ENCODE measurements at regions not wholly inside any gene's neighbourhood (a gene's known extent, or its start where the extent isn't known, plus 50 kb on each side); places are given as distances from the start of the nearest gene placed in this dataset.
"Not testable (repeated sequence)": the region's sequence is repeated elsewhere in the genome, so short reads cannot be mapped to it uniquely, and the experiment has no call there.

DNA sequence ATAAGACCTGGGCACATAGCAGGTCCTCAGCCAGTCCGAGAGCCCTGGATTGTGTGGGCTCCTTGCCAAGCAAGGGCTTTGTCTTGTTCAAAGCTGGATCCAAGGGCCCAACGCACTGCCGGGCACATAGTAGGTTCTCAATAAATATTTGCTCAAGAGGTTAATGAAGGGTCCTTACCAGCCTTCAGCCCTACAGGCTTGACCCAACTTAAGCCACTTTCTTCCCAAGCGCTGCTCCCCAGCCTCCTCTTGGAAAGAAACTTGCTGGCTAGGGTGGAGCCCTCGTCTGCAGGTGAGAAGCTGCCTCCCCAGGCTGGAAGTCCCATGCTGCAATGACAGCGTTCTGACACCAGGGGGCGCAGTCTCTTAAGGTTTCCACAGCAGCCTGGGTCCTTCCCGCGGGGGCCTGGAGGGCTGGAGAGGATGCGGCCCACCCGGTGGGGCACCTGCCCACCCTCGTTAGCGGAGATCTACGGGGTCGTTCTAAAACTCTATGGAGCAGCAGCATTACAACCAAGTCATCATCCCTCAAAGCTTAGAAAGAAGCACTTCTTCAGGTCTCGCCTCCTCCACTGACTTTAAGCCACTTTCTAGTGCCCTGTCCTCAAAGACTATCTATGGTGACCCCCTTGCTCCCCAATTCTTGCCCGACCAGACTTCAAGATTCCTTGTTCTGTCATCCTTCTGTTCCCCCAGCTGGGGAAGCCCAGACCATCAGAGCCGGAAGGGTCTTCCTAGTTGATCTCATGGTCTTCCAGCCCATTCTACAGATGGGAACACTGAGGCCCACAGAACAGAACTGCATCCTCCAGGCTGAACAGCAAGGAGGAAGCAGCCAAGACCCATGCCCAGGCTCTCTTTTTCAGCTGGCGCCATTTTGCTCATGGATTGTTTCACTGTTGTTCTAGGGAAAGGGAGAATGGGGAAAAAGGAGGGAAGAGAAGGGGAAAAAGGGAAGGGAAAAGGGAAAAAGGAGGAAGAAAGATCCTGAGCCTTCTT lies 115.4 kb downstream of the LHX2 start:
- DNase-seq, result peak; percentile 82

DNA sequence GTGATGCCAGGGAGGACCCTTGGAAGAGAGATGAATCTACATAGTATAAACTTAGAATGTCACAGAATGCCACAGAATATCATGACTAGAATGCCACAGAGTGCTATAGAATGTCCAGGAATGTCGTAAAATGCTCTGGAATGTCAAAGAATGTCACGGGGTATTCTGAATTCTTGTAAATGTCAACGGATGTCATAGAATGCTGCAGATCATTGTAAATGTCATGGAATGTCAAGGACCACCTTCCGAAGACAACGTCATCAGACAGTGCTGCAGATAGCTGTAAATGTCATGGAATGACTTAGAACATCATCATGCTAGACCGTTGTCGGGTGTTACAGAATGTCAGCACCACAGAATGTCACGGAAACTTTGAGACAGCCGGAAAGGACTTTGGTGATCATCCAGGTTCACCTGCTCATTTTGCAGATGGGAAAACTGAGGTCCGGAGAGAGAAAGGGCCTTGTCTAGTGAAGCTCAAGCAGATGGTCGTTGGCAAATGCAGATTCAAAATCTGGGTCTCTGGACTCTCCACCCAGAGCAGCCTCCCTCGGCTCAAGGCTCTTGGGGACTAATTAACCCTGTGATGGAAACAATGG lies 117.1 kb downstream of the LHX2 start:
- DNase-seq, result no peak

- DNase-seq, result no peak
Measured at GRCh38 chr9:124130277-124131075, 118.9 kb downstream of the LHX2 start.

GRCh38 chr9:124131518-124131917 lies 120.0 kb downstream of the LHX2 start:
- DNase-seq, result not testable (repeated sequence)

- no peak for DNase-seq
Measured at GRCh38 chr9:124132671-124133147, 121.1 kb downstream of the LHX2 start.

DNA sequence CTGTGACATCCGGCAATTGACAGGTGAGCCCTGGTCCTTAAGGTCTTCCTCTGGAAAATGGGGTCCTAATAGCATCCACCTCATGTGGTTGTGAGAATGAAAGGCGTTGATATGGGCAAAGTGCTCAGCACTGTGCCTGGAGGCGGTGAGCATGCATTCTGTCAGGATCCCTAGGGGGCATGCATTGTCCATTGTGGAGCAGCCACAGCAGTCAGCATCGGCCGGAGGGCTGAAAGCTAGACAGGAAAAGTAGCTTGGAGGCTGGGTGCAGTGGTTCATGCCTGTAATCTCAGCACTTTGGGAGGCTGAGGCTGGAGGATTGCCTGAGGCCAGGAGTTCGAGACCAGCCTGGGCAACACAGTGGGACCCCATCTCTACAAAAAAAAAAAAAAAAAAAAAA lies 122.2 kb downstream of the LHX2 start:
- DNase-seq, result peak; percentile 14

- no peak for DNase-seq
Measured at GRCh38 chr9:124134526-124134925, 123.0 kb downstream of the LHX2 start.

- DNase-seq, result no peak
Measured at GRCh38 chr9:124135813-124136365, 121.9 kb upstream of the NEK6 start.

- no peak for DNase-seq
Measured at GRCh38 chr9:124137009-124137943, 120.5 kb upstream of the NEK6 start.

DNA sequence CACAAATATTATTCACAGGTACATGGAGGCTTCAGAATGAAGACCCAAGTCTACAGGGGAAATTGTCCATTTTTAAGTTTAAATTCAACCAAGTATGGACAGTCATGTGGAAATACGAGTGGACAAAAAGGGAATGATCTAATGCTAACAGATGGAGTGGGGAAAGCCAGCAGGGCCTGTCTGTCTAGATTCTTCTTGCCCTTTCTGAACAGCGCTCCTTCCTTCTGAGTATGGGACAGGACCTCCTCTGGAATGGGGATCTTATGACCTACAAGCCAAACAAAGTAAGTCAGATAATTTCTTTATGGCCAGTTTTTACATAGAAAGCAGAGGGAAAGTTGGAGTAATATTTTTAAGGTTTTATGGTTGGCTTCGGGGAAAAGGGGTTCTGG lies 119.8 kb upstream of the NEK6 start:
- DNase-seq, result no peak

- no peak for DNase-seq
Measured at GRCh38 chr9:124139001-124139400, 118.7 kb upstream of the NEK6 start.

DNA sequence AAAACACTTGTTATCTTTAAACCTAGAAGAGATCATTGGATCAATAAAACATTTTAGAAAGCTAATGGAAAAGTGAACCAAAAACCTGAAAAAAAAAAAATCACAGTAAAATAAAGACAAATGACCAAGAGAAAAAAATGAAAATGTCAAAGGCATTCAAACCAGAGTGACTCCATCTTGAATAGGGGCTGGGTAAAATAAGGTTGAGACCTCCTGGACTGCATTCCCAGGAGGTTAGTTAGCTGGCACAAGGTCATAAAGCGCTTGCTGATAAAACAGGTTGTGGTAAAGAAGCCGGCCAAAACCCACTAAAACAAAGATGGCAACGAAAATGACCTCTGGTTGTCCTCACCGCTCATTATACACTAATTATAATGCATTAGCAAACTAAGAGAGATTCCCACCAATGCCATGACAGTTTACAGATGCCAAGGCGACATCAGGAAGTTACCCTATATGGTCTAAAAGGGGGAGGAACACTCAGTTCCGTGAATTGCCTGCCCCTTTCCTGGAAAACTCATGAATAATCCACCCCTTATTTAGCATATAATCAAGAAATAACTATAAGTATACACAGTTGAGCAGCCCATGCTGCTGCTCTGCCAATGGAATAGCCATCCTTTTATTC lies 116.7 kb upstream of the NEK6 start:
- DNase-seq, result no peak

GRCh38 chr9:124144561-124145123 lies 113.1 kb upstream of the NEK6 start:
- DNase-seq, result not testable (repeated sequence)

DNA sequence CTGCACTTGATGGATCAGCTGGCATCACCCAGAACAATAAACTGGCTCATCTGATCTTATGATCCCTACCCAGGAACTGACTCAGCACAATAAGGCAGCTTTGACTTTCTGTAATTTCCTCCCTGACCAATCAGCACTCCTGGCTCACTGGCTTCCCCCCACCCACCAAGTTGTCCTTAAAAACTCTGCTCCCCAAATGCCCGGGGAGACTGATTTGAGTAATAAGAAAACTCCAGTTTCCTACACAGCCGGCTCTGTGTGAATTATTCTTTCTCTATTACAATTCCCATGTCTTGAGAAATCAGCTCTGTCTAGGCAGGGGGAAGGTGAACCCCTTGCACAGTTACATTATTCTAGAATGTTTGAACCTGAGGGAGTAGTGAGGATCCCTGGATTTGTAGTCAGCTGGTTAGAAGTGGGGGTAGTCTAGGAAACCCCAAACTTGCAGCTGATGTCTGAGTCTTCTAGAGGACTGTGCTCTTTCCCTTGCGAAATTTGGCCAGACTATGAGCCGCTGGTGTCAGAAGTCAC lies 111.7 kb upstream of the NEK6 start:
- DNase-seq, result peak; percentile 29

DNA sequence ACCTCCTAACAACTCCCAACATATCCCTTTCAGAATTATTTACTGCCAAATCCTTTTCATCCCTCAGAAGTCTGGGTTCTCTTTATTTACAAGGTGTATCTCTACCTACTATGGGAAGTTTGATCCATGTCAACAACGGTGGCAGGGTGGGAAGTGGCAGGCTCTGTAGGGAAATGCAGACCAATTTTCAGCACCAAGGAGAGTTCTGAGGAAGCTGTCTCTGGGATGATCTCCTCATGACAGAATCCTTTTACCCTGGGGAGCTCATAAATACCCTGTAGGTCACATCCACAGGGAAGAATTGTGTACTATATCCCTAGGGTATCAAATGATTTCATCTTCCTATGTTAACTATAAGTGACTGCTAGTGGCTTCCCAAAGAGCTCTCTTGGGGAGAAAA lies 107.8 kb upstream of the NEK6 start:
- DNase-seq, result no peak

DNA sequence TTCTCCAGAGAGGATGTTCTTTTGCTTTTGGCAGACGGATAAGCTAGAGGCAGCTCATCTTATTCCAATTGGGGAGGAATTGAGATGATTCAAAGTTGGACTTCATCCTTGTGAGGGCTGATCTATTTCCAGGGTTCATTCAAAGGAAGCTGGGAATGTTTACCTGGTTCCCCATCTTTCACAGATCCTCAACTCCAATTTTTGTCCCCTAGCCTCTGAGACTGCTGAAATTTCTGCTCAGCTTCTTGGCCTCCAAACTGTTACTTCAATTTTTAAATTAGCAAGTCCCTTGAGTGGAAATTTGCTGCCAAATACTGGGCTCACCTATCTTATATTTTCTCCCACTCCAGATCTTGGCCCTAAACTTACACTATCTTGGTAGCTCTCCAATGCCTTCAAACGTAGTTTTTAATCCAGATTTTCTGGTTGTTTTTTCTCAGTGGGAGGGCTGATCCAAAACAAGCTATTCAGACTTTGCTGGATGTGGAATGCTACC lies 93.9 kb upstream of the NEK6 start:
- no peak for DNase-seq

DNA sequence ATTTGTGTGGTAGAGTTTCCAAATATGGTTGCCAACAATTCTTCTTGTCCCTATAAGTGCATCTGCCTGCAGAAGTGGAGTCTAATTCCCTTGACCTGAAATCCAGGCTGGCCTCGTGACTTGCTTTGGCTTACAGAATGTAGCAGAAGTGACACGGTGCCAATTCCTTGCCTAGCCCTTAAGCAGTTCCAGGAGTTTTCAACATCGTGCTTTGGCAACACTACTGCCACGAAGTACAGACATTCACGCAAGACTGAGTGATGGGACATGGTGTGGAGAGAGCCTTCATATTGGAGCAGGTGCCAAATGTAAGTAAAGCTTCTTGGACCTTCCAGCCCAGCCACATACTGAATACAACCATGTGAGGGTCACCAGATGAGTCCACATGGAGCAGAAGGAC lies 92.9 kb upstream of the NEK6 start:
- DNase-seq, result no peak

- DNase-seq, result no peak
Measured at GRCh38 chr9:124174433-124174832, 83.3 kb upstream of the NEK6 start.

GRCh38 chr9:124177522-124177921 lies 80.2 kb upstream of the NEK6 start:
- DNase-seq, result not testable (repeated sequence)
